ENCODE measurements at regions not wholly inside any gene's neighbourhood (a gene's known extent, or its start where the extent isn't known, plus 50 kb on each side); places are given as distances from the start of the nearest gene placed in this dataset.

- no peak for TF ChIP-seq PATZ1 (tag by site-specific recombination; IDR thresholded peaks at IDR 0.05)
- no peak for TF ChIP-seq ZNF677 (tag by site-specific recombination; IDR thresholded peaks at IDR 0.05)
- no peak for TF ChIP-seq SCRT2 (tag by site-specific recombination; IDR thresholded peaks at IDR 0.05)
- TF ChIP-seq ZNF510 (tag by site-specific recombination; IDR thresholded peaks at IDR 0.05; ENCODE audit: insufficient replicate concordance): no peak
- no peak for TF ChIP-seq ZNF366 (tag by site-specific recombination; conservative IDR thresholded peaks at IDR 0.05)
- TF ChIP-seq ZNF623 (tag by site-specific recombination; IDR thresholded peaks at IDR 0.05): no peak
- no peak for TF ChIP-seq ZNF174 (tag by site-specific recombination; IDR thresholded peaks at IDR 0.05)
- no peak for TF ChIP-seq SCRT1 (tag by site-specific recombination; IDR thresholded peaks at IDR 0.05; ENCODE audit: borderline replicate concordance)
- TF ChIP-seq ZNF18 (tag by site-specific recombination; IDR thresholded peaks at IDR 0.05): no peak
- TF ChIP-seq ZNF777 (tag by site-specific recombination; IDR thresholded peaks at IDR 0.05; ENCODE audit: borderline replicate concordance): no peak
Observed at GRCh38 chr20:60652046-60652445, 600.0 kb upstream of the CDH4 start (continued).

DNA sequence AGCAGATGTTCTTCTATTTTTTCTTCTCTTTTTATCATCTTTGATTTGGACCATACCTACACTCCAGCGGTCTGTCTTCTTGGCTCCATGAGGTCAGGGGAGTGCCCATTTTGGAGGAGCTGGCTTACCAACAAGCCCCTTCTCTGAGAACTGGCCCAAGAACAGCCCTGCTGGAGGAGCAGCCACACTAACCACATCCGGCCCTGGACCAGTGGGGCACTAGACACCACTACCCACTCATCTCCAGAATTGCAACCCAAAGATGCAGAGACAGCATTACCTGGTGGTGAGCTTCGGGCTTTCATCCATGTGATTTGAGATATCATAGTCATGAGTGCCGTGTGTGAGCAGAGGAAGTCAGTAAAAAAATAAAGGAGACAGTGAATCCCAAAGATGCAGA lies 599.4 kb upstream of the CDH4 start:
- ChIA-PET POLR2A (no interaction called here), CTCF (interaction anchor here (1.1 kb wide), 1 partner anchor 390 kb away, joined by 5 read pairs; no protein-coding TSS in a partner anchor)
- TF ChIP-seq TRIM28 (IDR thresholded peaks at IDR 0.05; ENCODE audit: borderline replicate concordance, low read length) (no peak), ZNF366 (tag by site-specific recombination; conservative IDR thresholded peaks at IDR 0.05) (no peak), ZNF654 (tag by site-specific recombination; IDR thresholded peaks at IDR 0.05; ENCODE audit: low read depth) (no peak)
- H3K27ac ChIP-seq (ENCODE audit: extremely low read depth, low read depth, low read length): no peak overlapping the region
- H3K4me3 ChIP-seq (ENCODE audit: low read depth, low read length): no peak overlapping the region
- no peaks in the 10 kb centered on the region for H3K4me1 ChIP-seq (ENCODE audit: control insufficient read depth, insufficient read depth, low read length)
- H3K36me3 ChIP-seq (ENCODE audit: control insufficient read depth in 2 of 2, insufficient read depth in 1 of 2, low read length in 2 of 2): no peaks in the 10 kb centered on the region
- H3K9me3 ChIP-seq (ENCODE audit: control insufficient read depth, insufficient read depth, low read depth, low read length): no peaks in the 10 kb centered on the region

GRCh38 chr20:60653111-60653845 lies 598.8 kb upstream of the CDH4 start:
- Histone ChIP-seq H3K9me3 (ENCODE audit: control insufficient read depth, insufficient read depth, low read depth, low read length) (no peaks in the 10 kb centered on the region), H3K4me1 (ENCODE audit: control insufficient read depth, insufficient read depth, low read length) (no peaks in the 10 kb centered on the region), H3K36me3 (ENCODE audit: control insufficient read depth in 2 of 2, insufficient read depth in 1 of 2, low read length in 2 of 2) (no peaks in the 10 kb centered on the region), H3K4me3 (ENCODE audit: low read depth, low read length) (no peak overlapping the region), H3K27ac (ENCODE audit: extremely low read depth, low read depth, low read length) (no peak overlapping the region)
- ChIA-PET CTCF (interaction anchor here (1.1 kb wide), 1 partner anchor 391 kb away, joined by 5 read pairs; no protein-coding TSS in a partner anchor), POLR2A (no interaction called here)
- no peak for TF ChIP-seq ZNF830 (tag by site-specific recombination; IDR thresholded peaks at IDR 0.05; ENCODE audit: low read depth)
- TF ChIP-seq ZNF837 (tag by site-specific recombination; IDR thresholded peaks at IDR 0.05): no peak
- TF ChIP-seq SP3 (tag by site-specific recombination; IDR thresholded peaks at IDR 0.05): no peak
- no peak for TF ChIP-seq GLI2 (tag by site-specific recombination; IDR thresholded peaks at IDR 0.05; ENCODE audit: borderline replicate concordance, low read depth)
- TF ChIP-seq ZNF132 (tag by site-specific recombination; IDR thresholded peaks at IDR 0.05; ENCODE audit: borderline replicate concordance): no peak
- no peak for TF ChIP-seq ZBTB1 (tag by site-specific recombination; IDR thresholded peaks at IDR 0.05)
- no peak for TF ChIP-seq ZNF341 (tag by site-specific recombination; IDR thresholded peaks at IDR 0.05; ENCODE audit: low read depth)
- no peak for TF ChIP-seq ZBTB6 (tag by site-specific recombination; IDR thresholded peaks at IDR 0.05)
- TF ChIP-seq ZNF169 (tag by site-specific recombination; IDR thresholded peaks at IDR 0.05): no peak
- TF ChIP-seq REST (tag by site-specific recombination; IDR thresholded peaks at IDR 0.05): no peak
- no peak for TF ChIP-seq REPIN1 (tag by site-specific recombination; IDR thresholded peaks at IDR 0.05; ENCODE audit: low read depth)
- TF ChIP-seq GFI1B (tag by site-specific recombination; IDR thresholded peaks at IDR 0.05): no peak
- no peak for TF ChIP-seq HOXA7 (CRISPR knock-in tag; IDR thresholded peaks at IDR 0.05; ENCODE audit: borderline replicate concordance)

All from HEK293 (cell line).